ENCODE measurements at regions not wholly inside any gene's neighbourhood (a gene's known extent, or its start where the extent isn't known, plus 50 kb on each side); places are given as distances from the start of the nearest gene placed in this dataset.

DNA sequence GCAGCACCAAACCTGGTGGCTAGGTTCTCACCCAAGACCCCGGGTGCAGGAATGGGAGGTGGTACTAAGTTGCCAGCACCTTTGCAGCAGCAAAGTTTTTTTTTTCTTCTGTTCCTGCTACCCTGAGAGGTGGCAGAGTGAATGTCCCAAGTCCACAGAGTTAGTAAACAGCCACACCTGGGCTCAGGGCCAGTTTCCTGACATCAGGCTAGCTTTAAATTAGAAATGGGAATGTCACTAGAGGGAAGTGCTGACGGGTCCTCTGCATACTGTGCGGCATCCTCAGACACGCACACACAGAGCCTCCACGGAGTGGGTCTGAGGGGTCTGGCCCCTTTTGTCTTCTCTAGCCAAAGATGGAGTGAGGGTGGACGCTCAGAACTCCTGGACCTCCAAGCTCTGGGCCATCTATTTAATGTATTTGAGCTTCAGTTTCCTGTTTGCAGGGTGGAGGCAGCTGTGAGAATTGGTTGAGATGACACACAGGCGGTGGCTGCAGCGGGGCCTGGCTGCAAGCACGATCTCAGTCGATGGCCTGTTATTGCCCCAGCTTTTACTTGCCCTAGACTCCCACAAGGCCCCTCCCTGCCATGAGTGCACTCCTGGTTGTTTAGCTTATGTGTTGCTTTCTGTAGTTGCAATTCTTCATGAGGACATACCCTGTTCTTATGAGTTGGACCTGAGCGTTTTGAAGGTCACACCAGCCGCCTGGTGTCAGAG lies 751.4 kb upstream of the HS6ST1 start:
- TF ChIP-seq, protein P1, sequence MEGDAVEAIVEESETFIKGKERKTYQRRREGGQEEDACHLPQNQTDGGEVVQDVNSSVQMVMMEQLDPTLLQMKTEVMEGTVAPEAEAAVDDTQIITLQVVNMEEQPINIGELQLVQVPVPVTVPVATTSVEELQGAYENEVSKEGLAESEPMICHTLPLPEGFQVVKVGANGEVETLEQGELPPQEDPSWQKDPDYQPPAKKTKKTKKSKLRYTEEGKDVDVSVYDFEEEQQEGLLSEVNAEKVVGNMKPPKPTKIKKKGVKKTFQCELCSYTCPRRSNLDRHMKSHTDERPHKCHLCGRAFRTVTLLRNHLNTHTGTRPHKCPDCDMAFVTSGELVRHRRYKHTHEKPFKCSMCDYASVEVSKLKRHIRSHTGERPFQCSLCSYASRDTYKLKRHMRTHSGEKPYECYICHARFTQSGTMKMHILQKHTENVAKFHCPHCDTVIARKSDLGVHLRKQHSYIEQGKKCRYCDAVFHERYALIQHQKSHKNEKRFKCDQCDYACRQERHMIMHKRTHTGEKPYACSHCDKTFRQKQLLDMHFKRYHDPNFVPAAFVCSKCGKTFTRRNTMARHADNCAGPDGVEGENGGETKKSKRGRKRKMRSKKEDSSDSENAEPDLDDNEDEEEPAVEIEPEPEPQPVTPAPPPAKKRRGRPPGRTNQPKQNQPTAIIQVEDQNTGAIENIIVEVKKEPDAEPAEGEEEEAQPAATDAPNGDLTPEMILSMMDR (IDR thresholded peaks at IDR 0.05) = no peak
- no peak for TF ChIP-seq POLR2A (IDR thresholded peaks at IDR 0.05)

All from testis (tissue), 2 donors.